ENCODE measurements at regions not wholly inside any gene's neighbourhood (a gene's known extent, or its start where the extent isn't known, plus 50 kb on each side); places are given as distances from the start of the nearest gene placed in this dataset.

DNA sequence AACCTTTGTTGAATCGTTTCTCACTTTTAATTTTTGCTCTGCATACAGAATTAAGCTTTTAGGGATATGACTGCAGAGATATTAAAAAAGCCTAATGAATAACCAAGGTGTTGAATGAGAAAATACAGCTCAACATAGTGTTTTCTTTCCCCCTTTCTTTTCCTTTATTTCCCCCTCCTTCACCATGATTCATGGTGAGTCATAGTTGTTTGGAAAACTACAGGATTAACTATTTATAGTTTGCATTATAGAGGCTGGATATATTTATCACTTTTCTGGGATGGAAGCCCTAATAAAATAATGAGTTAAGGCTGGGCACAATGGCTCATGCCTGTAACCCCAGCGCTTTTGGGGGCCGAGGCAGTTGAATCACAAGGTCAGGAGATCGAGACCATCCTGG is 115.0 kb downstream of the DNAJB9 start:
- no peak for DNase-seq (ENCODE audit: extremely low read depth in 1 of 2, low read depth in 1 of 2)

DNA sequence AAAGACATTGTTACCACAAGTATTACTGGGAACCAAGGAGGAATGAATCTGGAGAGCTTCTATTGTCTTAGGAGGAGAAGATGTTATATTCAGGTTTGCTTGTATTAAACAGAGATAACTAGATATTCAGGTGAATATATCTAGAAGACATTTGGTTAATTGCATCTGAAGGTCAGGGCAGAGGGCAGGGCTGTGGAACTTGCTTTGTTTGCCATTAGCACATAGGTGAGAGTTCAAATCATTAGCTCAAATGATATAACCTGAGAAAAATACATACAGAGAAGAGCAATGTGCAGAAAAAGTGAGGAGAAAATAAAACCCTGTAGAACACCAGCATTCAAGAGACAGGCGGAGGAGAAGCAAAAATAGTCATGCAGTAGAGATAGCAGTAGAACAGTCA is 116.8 kb downstream of the DNAJB9 start:
- DNase-seq (ENCODE audit: extremely low read depth in 1 of 2, low read depth in 1 of 2), result no peak

DNA sequence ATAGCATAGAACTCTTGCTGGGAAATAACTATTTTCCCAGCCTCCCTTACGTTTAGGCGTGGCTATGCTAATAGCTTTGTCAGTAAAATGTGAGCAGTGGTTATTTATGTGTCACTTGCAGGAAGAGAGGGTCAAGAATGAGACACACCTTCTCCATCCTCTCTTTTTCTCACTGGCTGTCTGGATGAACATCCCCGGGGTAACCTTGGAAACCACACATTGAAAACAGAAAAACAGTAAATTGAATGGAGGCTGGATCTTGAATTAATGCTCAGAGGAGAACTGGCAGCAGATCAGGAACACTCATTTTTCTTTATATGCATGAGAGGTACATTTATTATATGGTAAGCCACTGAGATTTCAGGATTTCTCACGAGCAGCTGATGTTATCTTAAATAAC is 127.6 kb downstream of the DNAJB9 start:
- DNase-seq (ENCODE audit: extremely low read depth in 1 of 2, low read depth in 1 of 2), result no peak

DNA sequence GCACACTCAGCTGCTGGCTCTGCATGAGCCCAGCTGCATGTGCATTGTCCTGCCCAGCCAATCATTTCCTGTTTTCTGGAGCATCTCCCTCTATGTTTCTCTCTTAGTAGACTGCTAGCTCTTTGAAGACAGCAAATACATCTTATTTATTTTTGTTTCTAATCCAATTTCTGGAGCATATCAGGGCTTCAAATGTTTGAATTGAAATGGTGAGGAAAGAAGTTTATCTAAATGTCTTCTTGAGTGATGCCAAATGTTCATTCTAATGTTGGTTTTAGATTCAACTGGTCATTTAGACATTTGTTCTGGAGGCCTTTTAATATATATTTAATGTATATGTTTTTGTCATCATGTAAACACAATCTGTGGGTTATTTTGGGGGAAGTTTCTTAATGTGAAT is 141.9 kb downstream of the DNAJB9 start:
- DNase-seq (ENCODE audit: extremely low read depth in 1 of 2, low read depth in 1 of 2), result no peak

DNA sequence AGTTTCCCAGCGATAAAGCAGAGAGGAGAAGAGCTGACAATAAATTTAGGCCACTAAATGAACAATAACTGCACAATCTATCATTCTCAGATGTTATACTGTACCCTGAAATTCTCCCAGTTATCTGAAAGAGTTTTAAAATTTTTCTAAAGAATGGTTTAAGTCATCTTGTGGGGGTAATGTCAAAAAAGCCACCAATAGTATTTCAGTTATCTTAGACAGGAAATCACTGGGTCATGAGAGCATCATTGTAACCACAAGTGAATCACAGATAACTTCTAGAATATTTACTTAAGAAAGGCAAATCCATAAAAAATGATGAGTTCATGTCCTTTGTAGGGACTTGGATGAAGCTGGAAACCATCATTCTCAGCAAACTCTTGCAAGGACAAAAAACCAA is 147.1 kb downstream of the DNAJB9 start:
- DNase-seq (ENCODE audit: extremely low read depth in 1 of 2, low read depth in 1 of 2), result no peak

DNA sequence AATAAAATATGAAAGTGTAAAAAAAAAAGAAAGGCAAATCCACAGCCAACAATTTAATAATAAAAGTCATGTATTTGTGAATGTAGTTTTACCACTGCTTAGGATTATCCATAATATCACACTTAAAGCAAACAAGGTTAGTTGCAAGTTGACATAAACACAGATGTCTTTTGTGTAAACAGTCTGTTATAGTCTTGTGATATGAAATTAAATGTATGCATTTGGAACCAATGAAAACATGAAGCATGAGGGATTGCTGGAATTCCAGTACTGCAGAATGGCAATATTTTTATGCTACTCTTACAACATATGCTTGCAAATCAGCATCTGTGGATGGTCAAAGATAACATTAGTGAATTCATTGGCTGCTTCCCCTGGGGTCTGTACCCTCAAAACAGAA is 148.1 kb downstream of the DNAJB9 start:
- no peak for DNase-seq (ENCODE audit: extremely low read depth in 1 of 2, low read depth in 1 of 2)

DNA sequence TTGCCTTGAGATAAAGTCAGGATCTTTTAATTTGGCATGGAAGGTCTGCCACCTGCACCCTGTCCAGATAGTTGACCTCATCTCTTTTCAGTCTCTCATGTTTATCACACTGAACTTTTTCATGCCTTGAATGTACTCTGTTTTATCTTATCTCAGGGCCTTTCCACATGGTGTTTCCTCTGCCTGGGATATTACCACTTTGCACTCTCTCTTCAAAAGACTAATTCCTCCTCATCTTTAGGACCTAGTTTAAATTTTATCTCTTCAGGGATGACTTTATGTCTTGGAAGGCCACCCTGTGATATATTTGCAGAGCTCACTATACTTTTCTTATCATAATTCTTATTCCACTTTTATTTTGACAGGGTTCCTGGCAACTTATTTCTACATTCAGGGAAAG is 150.0 kb downstream of the DNAJB9 start:
- DNase-seq (ENCODE audit: extremely low read depth in 1 of 2, low read depth in 1 of 2), result no peak

DNA sequence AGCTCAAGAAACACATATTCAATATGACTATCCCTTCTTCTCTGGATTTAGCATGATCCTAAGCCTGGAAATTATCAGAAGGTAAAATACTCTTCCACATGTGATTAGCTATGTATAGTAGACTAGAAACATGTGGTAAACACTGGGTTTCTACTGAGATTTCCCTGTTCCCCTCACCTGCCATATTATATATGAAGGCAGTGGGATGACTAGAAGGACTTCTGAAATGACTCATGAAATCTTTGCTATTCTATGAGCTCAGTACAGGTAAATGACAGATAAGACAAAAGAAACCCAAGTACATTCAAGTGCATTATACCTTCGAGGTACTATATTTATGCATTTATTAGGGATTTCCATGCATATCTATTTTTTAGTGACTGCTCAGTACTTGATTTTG is 152.9 kb downstream of the DNAJB9 start:
- DNase-seq (ENCODE audit: extremely low read depth in 1 of 2, low read depth in 1 of 2), result no peak

DNA sequence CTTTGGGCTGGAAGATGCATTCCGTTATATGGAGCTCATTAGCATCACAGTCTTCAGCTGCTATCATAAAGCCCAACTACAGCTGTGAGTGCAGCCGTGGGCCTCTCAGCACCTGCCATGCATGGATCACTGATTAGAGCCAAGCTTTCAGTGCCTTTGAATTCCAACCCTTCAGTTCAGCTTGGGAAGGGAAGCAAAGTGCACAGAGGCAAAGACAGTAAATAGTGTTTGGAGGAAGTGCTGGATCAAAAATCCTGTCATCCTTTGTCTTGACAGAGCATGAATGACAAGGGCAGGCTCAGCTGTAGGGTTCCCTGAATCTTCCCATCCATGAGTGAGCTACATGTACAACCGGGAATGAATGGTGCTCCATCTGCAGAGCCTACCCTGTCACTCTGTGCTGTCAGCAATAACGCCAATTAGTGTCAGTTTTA is 153.7 kb downstream of the DNAJB9 start:
- DNase-seq (ENCODE audit: extremely low read depth in 1 of 2, low read depth in 1 of 2), result no peak

DNA sequence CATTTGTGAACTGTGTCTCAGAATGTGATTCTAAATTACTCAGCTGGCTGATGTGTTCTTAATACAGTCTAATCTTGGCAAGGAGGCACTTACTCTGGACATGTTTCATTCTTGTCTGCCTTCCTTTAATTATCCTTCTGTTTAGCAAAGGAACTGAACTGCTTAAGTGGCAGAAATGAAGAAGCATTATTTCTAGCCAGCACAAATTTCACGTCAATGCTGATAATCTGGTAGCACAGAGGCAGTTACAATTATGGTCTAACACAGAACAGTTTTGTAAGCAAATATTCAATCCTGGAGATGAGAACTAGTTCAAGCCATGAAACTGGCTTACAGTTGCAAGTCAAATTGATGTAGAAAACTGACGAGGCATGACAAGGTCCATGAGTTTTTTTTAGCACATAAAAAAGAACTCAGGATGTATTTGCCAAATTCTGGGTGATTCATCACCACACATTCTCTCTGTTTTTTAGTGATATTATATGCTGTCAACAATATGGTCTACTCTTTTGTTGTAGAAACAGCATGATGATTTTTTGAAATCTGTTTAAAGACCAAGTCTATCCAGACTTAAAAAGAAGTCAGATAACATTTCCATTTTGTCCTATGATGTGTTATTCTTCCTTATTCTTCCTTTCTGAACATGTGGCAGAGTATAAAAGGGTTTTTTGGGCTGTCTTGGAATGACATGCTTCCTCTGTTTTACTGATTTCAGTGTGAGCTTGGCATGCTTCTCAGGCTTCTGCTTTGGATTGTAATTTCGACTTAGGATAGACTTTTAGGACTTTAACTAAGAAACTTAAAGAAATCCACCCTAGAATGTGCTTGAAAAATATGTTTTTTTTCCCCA is 154.8 kb downstream of the DNAJB9 start:
- DNase-seq (ENCODE audit: extremely low read depth in 1 of 2, low read depth in 1 of 2), result no peak

DNA sequence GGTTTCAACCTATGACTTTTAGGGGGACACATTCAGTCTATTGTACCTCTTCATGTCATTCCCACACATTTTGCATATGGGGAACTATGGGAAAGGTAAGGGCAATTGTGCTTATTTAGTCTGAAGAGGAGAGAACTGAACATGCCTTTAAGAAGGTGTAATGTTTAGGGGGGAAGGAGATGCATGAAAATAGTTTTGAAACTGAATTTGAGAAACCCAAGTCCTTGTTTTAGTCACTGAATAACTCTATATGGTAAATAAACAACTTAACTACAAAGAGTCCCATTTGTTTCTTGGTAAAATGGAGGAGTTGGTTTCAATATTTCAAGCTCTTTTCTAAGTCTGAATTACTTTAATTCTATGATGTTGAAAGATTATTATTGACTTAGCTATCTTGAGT is 166.1 kb downstream of the DNAJB9 start:
- DNase-seq (ENCODE audit: extremely low read depth in 1 of 2, low read depth in 1 of 2), result no peak

DNA sequence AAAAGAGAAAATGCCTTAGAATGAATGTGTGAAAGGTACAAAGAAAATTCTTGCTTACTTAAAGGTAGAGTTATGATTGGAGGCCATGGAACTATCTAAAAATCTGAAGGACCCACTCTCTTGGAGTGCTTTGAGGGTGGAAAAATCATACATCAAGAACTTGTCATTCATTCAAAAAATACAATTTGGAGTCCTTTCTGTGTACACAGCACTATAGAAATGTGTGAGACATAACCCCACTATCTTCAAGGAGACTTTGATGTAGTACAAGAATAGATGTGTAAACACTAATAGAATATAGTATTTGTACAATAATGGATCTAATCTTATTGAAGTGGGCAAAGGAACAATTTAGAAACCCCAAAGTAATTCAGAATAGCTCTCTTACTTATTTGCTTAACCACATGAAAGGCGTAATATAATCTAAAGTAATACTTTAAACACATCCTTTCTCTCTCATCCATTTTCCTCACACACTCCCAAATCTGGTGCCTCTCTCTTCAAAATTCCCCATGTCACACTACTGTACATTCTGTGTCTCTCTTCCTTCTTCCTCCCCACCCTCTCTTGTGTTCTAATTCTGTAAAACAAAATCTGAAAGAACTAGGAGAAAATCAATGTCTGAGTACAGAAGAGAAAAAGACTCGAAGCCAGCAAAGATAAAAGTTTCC is 166.7 kb downstream of the DNAJB9 start:
- no peak for DNase-seq (ENCODE audit: extremely low read depth in 1 of 2, low read depth in 1 of 2)

DNA sequence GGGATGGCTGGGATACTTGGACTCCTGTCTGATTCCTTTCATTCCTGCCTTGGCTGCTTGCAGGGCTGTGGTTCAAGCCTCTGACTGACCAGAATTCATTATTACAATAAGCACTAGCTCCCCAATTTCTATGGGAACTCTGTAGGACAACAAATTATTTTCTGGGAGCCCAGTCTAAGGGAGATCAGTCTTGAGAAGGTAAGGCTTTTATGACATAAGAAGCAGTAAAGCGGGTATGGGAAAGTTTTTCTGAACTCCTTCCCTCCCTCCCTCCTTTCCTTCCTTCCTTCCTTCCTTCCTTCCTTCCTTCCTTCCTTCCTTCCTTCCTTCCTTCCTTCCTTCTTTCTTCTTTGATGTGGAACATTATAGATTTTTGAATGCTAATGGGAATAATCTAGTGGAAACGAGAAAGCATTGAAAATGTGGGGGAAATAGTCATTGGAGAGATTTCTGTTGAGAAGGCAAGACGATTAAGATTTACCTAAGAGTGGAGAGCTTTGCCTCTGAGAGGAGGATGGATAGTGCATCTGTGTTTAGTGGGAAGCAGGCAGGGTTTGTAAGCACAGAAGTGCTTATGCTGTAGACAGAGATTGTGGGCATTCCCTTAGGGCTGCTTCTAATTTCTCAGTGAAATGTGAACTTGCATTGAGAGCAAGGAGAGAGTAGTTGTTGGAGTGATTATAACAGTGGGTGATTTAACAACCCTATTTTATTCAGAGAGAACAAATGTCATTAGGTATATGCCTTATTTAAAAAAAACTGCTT is 201.5 kb downstream of the DNAJB9 start:
- DNase-seq (ENCODE audit: extremely low read depth in 1 of 2, low read depth in 1 of 2), result no peak

DNA sequence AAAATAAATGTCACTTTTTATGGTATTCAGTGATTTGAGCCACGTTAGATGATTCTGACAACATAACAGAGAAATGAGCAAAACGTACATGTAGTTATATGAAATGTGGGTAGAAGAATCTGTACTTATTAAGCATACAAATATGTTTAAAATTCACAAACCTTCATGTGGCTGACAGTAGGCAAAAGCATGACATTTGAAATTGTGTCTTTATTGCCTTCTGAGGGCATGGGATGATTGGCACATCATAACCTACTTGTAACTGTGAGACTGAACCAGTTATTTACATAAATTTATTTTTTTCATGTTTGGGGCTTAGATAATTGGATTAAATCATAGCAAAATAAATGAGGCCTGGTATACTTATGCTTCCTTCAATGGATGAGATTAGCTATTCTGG is 202.2 kb downstream of the DNAJB9 start:
- DNase-seq (ENCODE audit: extremely low read depth in 1 of 2, low read depth in 1 of 2), result no peak

DNA sequence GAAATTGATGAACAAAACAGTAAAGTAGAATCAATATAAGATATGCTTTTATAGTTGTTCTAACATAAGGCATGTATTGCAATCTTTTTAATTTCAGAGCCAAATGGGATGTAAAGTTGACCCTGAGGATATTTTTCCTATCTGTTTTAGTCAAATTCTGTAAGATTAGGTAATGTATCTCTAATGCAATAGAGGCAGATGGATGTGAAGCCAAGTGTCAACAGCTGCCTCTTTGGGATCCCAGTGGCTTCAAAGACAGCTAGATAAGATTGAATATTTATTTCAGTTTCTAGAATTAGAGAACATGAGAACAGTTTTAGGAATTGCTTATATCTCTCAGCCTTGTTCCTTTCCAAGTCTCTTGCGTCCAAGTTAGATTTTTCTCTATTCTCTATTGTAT is 208.3 kb downstream of the DNAJB9 start:
- DNase-seq (ENCODE audit: extremely low read depth in 1 of 2, low read depth in 1 of 2), result no peak

DNA sequence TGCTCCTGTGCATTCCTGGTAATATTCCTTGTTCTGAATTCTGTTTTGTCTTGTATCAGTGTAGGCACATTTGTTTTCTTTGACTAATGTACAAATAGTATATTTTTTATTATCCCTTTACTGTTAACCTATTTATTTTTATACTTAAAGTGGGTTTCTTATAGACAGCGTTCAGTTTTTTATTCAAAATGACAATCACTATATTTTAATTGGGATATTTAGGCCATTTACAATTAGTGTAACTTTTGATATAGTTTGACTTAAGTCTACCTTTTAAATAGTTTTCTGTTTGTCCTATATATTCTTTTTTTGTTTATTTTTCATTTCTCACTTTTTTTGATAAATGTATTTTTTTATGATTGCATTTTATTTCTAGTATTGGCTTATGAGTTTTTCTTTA is 219.8 kb downstream of the DNAJB9 start:
- DNase-seq (ENCODE audit: extremely low read depth in 1 of 2, low read depth in 1 of 2), result no peak

DNA sequence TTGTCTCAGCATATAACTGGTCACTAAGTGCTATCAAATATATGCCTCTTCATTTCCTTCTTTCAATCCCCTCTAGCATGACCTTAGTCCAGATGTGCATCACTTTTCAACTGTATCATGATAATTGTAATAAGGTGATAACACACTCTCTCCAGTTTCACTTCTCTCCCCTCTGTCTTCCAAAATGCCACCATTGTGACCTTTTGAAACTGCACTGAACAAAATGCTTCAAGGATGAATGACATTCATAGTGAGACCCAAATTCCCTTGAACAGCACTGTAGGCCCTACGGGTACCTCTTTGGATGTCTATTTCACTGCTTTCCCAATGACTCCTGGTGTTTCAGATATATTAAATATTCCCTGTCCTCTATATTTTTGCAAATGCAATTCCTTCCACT is 224.8 kb downstream of the DNAJB9 start:
- no peak for DNase-seq (ENCODE audit: extremely low read depth in 1 of 2, low read depth in 1 of 2)

DNA sequence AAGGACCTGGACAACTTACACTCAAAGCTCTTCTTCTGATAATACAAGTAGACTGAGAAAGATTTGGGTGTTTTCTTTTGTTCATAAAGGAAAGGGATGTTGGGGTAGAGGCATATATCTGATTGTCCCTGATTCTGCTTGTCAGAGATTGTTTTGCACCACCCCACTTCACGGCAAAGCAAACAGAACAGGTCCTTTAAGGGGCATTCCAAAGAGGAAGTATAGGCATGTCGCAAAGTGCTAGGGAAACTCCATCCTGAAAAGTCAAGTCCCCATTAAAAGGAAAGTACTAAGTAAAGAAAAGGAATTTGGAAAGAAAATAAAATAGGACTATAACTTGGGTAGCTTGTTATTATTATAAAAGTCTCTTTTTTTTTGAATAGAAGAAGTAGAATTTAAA is 233.0 kb downstream of the DNAJB9 start:
- DNase-seq (ENCODE audit: extremely low read depth in 1 of 2, low read depth in 1 of 2), result no peak

DNA sequence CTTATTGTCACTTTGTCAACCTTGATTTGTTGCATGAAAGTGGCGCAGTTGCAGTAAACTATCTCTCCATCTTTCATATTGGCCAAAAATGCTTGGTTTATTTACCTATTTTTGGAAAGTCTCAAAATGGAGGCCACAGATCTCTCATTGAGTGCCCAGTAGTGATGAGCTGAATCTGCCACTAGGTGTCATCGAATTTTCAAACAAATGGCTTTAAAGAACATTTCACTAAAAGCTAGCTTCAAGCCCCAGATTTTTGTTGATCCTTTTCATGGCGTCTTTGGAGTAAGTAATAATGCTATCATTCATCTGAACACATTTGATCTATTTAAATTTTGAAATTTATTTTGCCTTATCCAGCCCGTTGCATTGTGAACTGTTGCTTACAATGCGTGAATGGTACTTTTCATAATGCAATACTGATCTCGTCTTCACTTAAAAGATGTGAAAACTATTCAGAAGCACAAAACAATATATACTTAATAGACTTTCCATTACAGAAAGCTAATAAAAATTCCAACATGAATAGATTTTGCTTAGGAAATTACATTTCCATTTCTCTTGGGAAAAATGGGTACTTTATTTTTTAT is 236.2 kb downstream of the DNAJB9 start:
- DNase-seq (ENCODE audit: extremely low read depth in 1 of 2, low read depth in 1 of 2), result no peak

DNA sequence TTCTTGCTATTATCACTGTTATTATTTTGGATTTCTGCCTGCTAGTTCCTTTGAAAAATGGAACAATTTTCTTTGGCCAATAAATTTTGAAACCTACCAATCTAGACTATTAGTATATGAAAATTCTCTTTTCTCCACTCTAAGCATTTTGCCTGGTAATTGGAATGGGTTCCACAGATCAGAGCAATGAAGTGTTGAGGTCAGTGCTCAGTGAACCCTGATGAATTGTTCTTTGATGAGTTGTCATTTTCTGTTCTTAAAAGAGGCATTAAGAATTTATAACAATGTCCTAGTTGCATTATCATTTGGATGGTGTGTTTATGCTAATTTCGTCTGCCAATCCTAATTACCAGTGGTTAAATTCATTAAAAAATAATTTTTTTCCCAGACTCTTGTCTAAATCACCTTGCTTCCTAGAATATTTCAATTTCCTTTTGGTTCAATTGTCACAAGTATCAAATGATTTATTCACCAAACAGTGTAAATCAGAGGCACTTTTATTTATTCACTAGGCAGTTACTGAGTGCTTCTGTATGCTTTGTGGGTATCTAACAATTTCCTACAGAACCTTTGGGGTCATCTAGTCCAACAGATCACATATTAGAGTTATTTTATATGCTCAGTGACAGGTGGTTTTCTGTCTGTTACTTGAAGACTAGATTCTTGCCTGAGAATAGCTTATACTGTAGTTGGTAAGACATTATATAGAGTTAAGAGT is 239.0 kb downstream of the DNAJB9 start:
- DNase-seq (ENCODE audit: extremely low read depth in 1 of 2, low read depth in 1 of 2), result no peak

DNA sequence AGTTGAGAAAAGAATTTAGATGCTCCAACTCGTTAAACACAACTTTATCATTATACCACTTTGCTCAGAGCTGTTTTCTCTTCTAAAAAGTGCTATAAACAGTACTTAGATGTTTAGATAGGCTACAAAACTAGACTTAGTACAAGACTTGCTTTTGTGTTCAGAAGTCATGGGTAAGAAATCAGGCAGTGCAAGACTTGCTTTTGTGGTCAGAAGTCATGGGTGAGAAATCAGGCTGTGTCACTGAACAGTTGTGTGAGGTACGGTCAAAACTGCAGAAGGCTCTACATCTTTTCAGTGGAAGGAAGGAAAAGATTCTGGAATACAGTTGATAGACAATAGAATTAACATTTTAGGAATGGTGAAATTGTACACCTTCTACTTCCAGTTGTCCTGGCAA is 239.7 kb downstream of the DNAJB9 start:
- DNase-seq (ENCODE audit: extremely low read depth in 1 of 2, low read depth in 1 of 2), result no peak
